HL-60 (cell line): ENCODE measurements at regions not wholly inside any gene's neighbourhood (a gene's known extent, or its start where the extent isn't known, plus 50 kb on each side); places are given as distances from the start of the nearest gene placed in this dataset.

Experiments used
- CTCF ChIP-seq: IDR thresholded peaks from one replicate; pipeline ENCODE4 v1.5.1; 2011; ENCODE audit warnings: low read length, control low read depth, inconsistent platforms; ENCODE audit not compliant: insufficient read depth
- GABPA ChIP-seq: IDR thresholded peaks from 2 replicates; pipeline ENCODE4 v1.6.1; 2012; ENCODE audit warnings: low read depth
- POLR2AphosphoS5 ChIP-seq: IDR thresholded peaks from 2 replicates; pipeline ENCODE4 v1.6.1; 2012; ENCODE audit warnings: low read depth
- REST ChIP-seq: IDR thresholded peaks from 2 replicates; pipeline ENCODE4 v1.6.1; 2012; ENCODE audit warnings: low read depth; ENCODE audit not compliant: insufficient replicate concordance
- SPI1 ChIP-seq: IDR thresholded peaks from 2 replicates; pipeline ENCODE4 v1.6.1; 2012; ENCODE audit warnings: low read depth, mild to moderate bottlenecking, borderline replicate concordance

- no peak for TF ChIP-seq CTCF
- no peak for TF ChIP-seq GABPA
- no peak for TF ChIP-seq POLR2AphosphoS5
- TF ChIP-seq REST = no peak
- TF ChIP-seq SPI1 = no peak
Measured at GRCh38 chr7:16083931-16084330, 337.4 kb downstream of the CRPPA start.
